A673 (cell line): ENCODE measurements at regions not wholly inside any gene's neighbourhood (a gene's known extent, or its start where the extent isn't known, plus 50 kb on each side); places are given as distances from the start of the nearest gene placed in this dataset.

ENCODE experiments used
- BruUV-seq: library from RNA; stranded (reverse); fragments of 400-500 nt; replicated peaks from 2 replicates; lab custom pipeline; 2021; lab: Mats Ljungman, UMichigan
- CTCF ChIA-PET: fragments of 300-600 bp; sonication (Branson Sonifier 250); formaldehyde crosslinking; loops from one replicate; lab custom pipeline; 2022; ENCODE audit warnings: antibody characterized with exemption; lab: Charles Lee
- POLR2A ChIA-PET: fragments of 300-600 bp; sonication (Branson Sonifier 250); formaldehyde crosslinking; loops from one replicate; lab custom pipeline; 2022; ENCODE audit warnings: antibody characterized with exemption; ENCODE audit not compliant: low non-redundant PET; lab: Charles Lee
- DNase-seq: peaks from one replicate; pipeline ENCODE4 v3.0.0-alpha.2; 2015; ENCODE audit warnings: low spot score
- H3K27ac ChIP-seq: fragments of 200-600 bp; sonication (generic); 2 replicates; pipeline ENCODE4 v1.5.1; 2016; ENCODE audit warnings: mixed run types, low read depth, mild to moderate bottlenecking, mixed read lengths, antibody characterized with exemption, low read length; ENCODE audit not compliant: poor library complexity, severe bottlenecking
- H3K27me3 ChIP-seq: fragments of 200-600 bp; sonication (generic); replicated peaks from 2 replicates; pipeline ENCODE4 v1.6.1; 2017; ENCODE audit warnings: mixed run types, low read depth, mild to moderate bottlenecking, mixed read lengths, antibody characterized with exemption, low read length; ENCODE audit not compliant: insufficient read depth, poor library complexity
- H3K36me3 ChIP-seq: fragments of 200-600 bp; sonication (generic); 2 replicates; pipeline ENCODE4 v1.6.1; 2016; ENCODE audit warnings: mixed run types, mild to moderate bottlenecking, mixed read lengths, antibody characterized with exemption, low read length; ENCODE audit not compliant: insufficient read depth, poor library complexity, severe bottlenecking
- H3K4me1 ChIP-seq: fragments of 200-600 bp; sonication (generic); 2 replicates; pipeline ENCODE4 v1.6.1; 2017; ENCODE audit warnings: mixed run types, mild to moderate bottlenecking, mixed read lengths, antibody characterized with exemption, low read length; ENCODE audit not compliant: insufficient read depth, poor library complexity, severe bottlenecking
- H3K4me3 ChIP-seq: fragments of 200-600 bp; sonication (generic); 2 replicates; pipeline ENCODE4 v1.5.1; 2016; ENCODE audit warnings: low read depth, mixed run types, mild to moderate bottlenecking, mixed read lengths, low read length; ENCODE audit not compliant: poor library complexity, severe bottlenecking
- H3K9me3 ChIP-seq: fragments of 200-600 bp; sonication (generic); 2 replicates; pipeline ENCODE4 v1.6.1; 2016; ENCODE audit warnings: mixed run types, low read depth, mild to moderate bottlenecking, mixed read lengths, antibody characterized with exemption, low read length; ENCODE audit not compliant: poor library complexity, severe bottlenecking
- EZH2 ChIP-seq: fragments of 200-600 bp; sonication (generic); IDR thresholded peaks from 2 replicates; pipeline ENCODE4 v1.6.1; 2017; ENCODE audit warnings: borderline replicate concordance, low read depth, mild to moderate bottlenecking, mixed read lengths, antibody characterized with exemption, low read length; ENCODE audit not compliant: poor library complexity, severe bottlenecking
- intact Hi-C: fragments of 100-400 bp; cut with micrococcal nuclease; formaldehyde crosslinking; loops from one replicate; pipeline ENCODE4 v1.10.0; 2022; ENCODE audit not compliant: unreplicated experiment
- TF ChIP-seq, protein P1 (sequence below): fragments of 300-800, 200-600 bp; sonication (generic); conservative IDR thresholded peaks from 2 replicates; pipeline ENCODE4 v1.5.1; 2017; ENCODE audit warnings: low read depth, mild to moderate bottlenecking, antibody characterized with exemption, low read length, moderate library complexity, mixed read lengths

DNA sequence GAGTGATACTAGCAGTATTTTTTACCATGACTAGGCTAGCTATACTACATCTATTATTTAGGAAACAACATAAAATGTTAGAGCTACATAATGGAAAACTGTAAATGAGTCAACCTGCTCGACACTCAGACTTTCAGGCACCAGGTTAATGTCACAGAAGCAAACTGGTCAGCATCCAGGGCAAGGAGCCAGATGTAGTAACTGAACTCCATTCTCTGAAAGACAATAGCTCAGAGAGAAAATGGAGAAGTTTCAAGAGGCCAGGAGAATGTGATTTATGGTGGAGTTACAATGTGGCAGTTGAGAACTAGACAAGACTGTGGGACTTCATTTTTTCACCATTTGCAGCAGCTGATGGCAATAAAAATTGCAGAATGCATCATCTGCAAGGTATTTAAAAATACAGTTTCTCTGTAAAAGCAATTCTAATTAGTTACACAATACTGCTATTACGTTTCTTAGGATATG is 342.7 kb upstream of the PABPC4L start:
- TF ChIP-seq, protein P1, sequence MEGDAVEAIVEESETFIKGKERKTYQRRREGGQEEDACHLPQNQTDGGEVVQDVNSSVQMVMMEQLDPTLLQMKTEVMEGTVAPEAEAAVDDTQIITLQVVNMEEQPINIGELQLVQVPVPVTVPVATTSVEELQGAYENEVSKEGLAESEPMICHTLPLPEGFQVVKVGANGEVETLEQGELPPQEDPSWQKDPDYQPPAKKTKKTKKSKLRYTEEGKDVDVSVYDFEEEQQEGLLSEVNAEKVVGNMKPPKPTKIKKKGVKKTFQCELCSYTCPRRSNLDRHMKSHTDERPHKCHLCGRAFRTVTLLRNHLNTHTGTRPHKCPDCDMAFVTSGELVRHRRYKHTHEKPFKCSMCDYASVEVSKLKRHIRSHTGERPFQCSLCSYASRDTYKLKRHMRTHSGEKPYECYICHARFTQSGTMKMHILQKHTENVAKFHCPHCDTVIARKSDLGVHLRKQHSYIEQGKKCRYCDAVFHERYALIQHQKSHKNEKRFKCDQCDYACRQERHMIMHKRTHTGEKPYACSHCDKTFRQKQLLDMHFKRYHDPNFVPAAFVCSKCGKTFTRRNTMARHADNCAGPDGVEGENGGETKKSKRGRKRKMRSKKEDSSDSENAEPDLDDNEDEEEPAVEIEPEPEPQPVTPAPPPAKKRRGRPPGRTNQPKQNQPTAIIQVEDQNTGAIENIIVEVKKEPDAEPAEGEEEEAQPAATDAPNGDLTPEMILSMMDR = no peak
- no peak for TF ChIP-seq EZH2
- no peak overlapping the region for H3K4me3 ChIP-seq
- no peak overlapping the region for H3K27ac ChIP-seq
- ChIA-PET CTCF (no interaction called here), POLR2A (no interaction called here)
- peaks cover 14% of the 10 kb centered on the region for H3K9me3 ChIP-seq
- BruUV-seq = no TSS peak
- H3K27me3 ChIP-seq = no peaks in the 10 kb centered on the region
- intact Hi-C loops = no loop called here
- no peaks in the 10 kb centered on the region for H3K36me3 ChIP-seq
- DNase-seq = no peak
- no peaks in the 10 kb centered on the region for H3K4me1 ChIP-seq

DNA sequence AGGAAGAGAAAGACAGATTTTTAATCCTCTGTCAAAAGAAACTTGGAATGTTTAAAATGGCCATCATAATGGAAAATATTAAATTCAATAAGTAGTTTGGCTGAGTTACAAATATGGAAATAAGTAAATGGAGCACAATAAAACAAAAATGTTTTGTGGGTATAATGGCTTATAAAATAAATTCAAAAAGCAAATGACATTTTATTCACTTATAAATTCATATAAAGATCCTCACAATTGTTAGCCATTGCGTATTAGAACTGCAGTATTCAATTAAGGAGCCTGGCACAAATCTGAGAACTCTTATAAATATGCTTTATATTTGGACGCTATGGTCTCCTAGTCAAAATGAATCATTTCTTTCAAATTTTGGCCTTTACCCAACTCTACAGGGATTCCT is 339.0 kb upstream of the PABPC4L start:
- POLR2A ChIA-PET = no interaction called here
- Histone ChIP-seq H3K4me1 (no peaks in the 10 kb centered on the region), H3K36me3 (no peaks in the 10 kb centered on the region), H3K27ac (no peak overlapping the region), H3K4me3 (no peak overlapping the region), H3K9me3 (no peaks in the 10 kb centered on the region), H3K27me3 (no peaks in the 10 kb centered on the region)
- no peak for DNase-seq
- CTCF ChIA-PET = no interaction called here
- intact Hi-C loops = no loop called here
- no TSS peak for BruUV-seq
- no peak for TF ChIP-seq EZH2
- TF ChIP-seq, protein P1 = no peak

- H3K9me3 ChIP-seq = no peaks in the 10 kb centered on the region
- DNase-seq = no peak
- no peak overlapping the region for H3K4me3 ChIP-seq
- ChIA-PET CTCF (no interaction called here), POLR2A (no interaction called here)
- intact Hi-C loops = no loop called here
- TF ChIP-seq, protein P1 = no peak
- no peak for TF ChIP-seq EZH2
- H3K27ac ChIP-seq = no peak overlapping the region
- no peaks in the 10 kb centered on the region for H3K4me1 ChIP-seq
- no TSS peak for BruUV-seq
- no peaks in the 10 kb centered on the region for H3K36me3 ChIP-seq
- H3K27me3 ChIP-seq = no peaks in the 10 kb centered on the region
Measured at GRCh38 chr4:134539729-134540231, 338.2 kb upstream of the PABPC4L start.
